SK-N-SH (cell line): ENCODE measurements at regions not wholly inside any gene's neighbourhood (a gene's known extent, or its start where the extent isn't known, plus 50 kb on each side); places are given as distances from the start of the nearest gene placed in this dataset.

Source experiments
- CTCF ChIA-PET: fragments of 300-600, 350-600 bp; formaldehyde crosslinking; extraction: SDS; loops from one replicate; lab custom pipeline; 2021; lab: Yijun Ruan, JAX
- POLR2A ChIA-PET: fragments of 350-600 bp; sonication (Branson Sonifier 250); formaldehyde crosslinking; extraction: SDS; loops from one replicate; lab custom pipeline; 2020; ENCODE audit warnings: antibody characterized with exemption, inconsistent platforms; lab: Yijun Ruan, JAX
- DNase-seq: peaks from one replicate; pipeline ENCODE4 v3.0.0; 2012
- H2AFZ ChIP-seq: fragments of 200-600 bp; sonication (generic); 2 replicates; pipeline ENCODE4 v1.8.1; 2016; ENCODE audit warnings: antibody characterized with exemption, mild to moderate bottlenecking, low read depth
- H3F3A ChIP-seq: fragments of 200-600 bp; sonication (generic); replicated peaks from 2 replicates; pipeline ENCODE3; 2016; ENCODE audit warnings: antibody characterized with exemption, mild to moderate bottlenecking; ENCODE audit not compliant: insufficient read depth
- H3K27ac ChIP-seq, 2 experiments: fragments of 200-500 bp in 1 of 2; fragments of 200-600 bp in 1 of 2; sonication (Bioruptor generic) in 1 of 2; sonication (generic), shearing (Covaris generic) in 1 of 2; 2 replicates each; pipeline versions ENCODE4 v1.5.1 to v1.6.1; 2014 to 2016; ENCODE audit warnings: low read depth in 2 of 2, inconsistent platforms in 1 of 2, low read length in 1 of 2, mild to moderate bottlenecking in 1 of 2, mixed read lengths in 1 of 2
- H3K27me3 ChIP-seq: fragments of 200-600 bp; sonication (generic), shearing (Covaris generic); 2 replicates; pipeline ENCODE4 v1.6.1; 2016; ENCODE audit warnings: mixed run types; ENCODE audit not compliant: insufficient read depth
- H3K36me3 ChIP-seq, 2 experiments: fragments of 200-500 bp in 1 of 2; fragments of 200-600 bp in 1 of 2; sonication (Bioruptor generic) in 1 of 2; sonication (generic) in 1 of 2; replicated peaks in 1 of 2; 2 replicates each; pipeline versions ENCODE3 to v1.5.1; 2014 to 2016; ENCODE audit warnings: low read length in 1 of 2, mild to moderate bottlenecking in 1 of 2; ENCODE audit not compliant: insufficient read depth in 2 of 2, control insufficient read depth in 1 of 2
- H3K4me1 ChIP-seq, 2 experiments: fragments of 200-500 bp in 1 of 2; fragments of 200-600 bp in 1 of 2; sonication (Bioruptor generic) in 1 of 2; sonication (generic), shearing (Covaris generic) in 1 of 2; 2 replicates each; pipeline versions ENCODE4 v1.5.1 to v1.6.1; 2014 to 2016; ENCODE audit warnings: low read depth in 1 of 2, low read length in 1 of 2, mixed run types in 1 of 2; ENCODE audit not compliant: insufficient read depth in 2 of 2, control insufficient read depth in 1 of 2
- H3K4me2 ChIP-seq: fragments of 200-600 bp; sonication (generic), shearing (Covaris generic); 2 replicates; pipeline ENCODE4 v1.6.1; 2017; ENCODE audit warnings: mixed run types
- H3K4me3 ChIP-seq, 2 experiments: fragments of 200-500 bp in 1 of 2; fragments of 200-600 bp in 1 of 2; sonication (Bioruptor generic) in 1 of 2; sonication (generic), shearing (Covaris generic) in 1 of 2; 2 replicates each; pipeline versions ENCODE4 v1.5.1 to v1.8.1; 2014 to 2016; ENCODE audit warnings: low read depth in 2 of 2, inconsistent platforms in 1 of 2, low read length in 1 of 2, mild to moderate bottlenecking in 1 of 2, mixed read lengths in 1 of 2, moderate library complexity in 1 of 2
- H3K79me2 ChIP-seq: fragments of 200-600 bp; sonication (generic); 2 replicates; pipeline ENCODE4 v1.8.1; 2017; ENCODE audit warnings: mild to moderate bottlenecking; ENCODE audit not compliant: insufficient read depth
- H3K9ac ChIP-seq: fragments of 200-600 bp; sonication (generic); 2 replicates; pipeline ENCODE4 v1.6.1; 2017; ENCODE audit warnings: mixed run types
- H3K9me2 ChIP-seq: fragments of 200-600 bp; sonication (generic); 2 replicates; pipeline ENCODE4 v1.6.1; 2017; ENCODE audit warnings: mixed run types
- H3K9me3 ChIP-seq: fragments of 200-600 bp; sonication (generic); 2 replicates; pipeline ENCODE4 v1.6.1; 2017; ENCODE audit warnings: mixed run types, mild to moderate bottlenecking, moderate library complexity
- H4K20me1 ChIP-seq: fragments of 200-600 bp; sonication (generic); 2 replicates; pipeline ENCODE4 v1.6.1; 2017; ENCODE audit warnings: mild to moderate bottlenecking, mixed run types; ENCODE audit not compliant: insufficient read depth
- CHD2 ChIP-seq: fragments of 150-350 bp; IDR thresholded peaks from 2 replicates; pipeline ENCODE4 v1.6.1; 2018; ENCODE audit warnings: low read length; ENCODE audit not compliant: partially characterized antibody
- ELF1 ChIP-seq: IDR thresholded peaks from 2 replicates; pipeline ENCODE4 v1.4.0; 2012
- FOSL2 ChIP-seq: IDR thresholded peaks from 2 replicates; pipeline ENCODE4 v1.4.0; 2012; ENCODE audit warnings: low read depth, mild to moderate bottlenecking, moderate library complexity, borderline replicate concordance
- FOXM1 ChIP-seq: IDR thresholded peaks from 2 replicates; pipeline ENCODE4 v1.4.0; 2012; ENCODE audit warnings: low read depth, mild to moderate bottlenecking
- GATA2 ChIP-seq: sonication (generic); formaldehyde crosslinking; IDR thresholded peaks from 2 replicates; pipeline ENCODE4 v1.5.0; 2020; ENCODE audit warnings: mild to moderate bottlenecking, missing genetic modification reagents
- IRF3 ChIP-seq: fragments of 150-350 bp; IDR thresholded peaks from 2 replicates; pipeline ENCODE4 v1.6.1; 2016; ENCODE audit warnings: mild to moderate bottlenecking, low read depth, low read length
- MEF2A ChIP-seq: IDR thresholded peaks from 2 replicates; pipeline ENCODE4 v1.4.0; 2012; ENCODE audit warnings: low read depth, borderline replicate concordance
- MXI1 ChIP-seq: IDR thresholded peaks from 2 replicates; pipeline ENCODE4 v1.6.1; 2012; ENCODE audit warnings: mild to moderate bottlenecking, low read depth, low read length, improper control_type of control experiment
- NRF1 ChIP-seq: IDR thresholded peaks from 2 replicates; pipeline ENCODE4 v1.6.1; 2012; ENCODE audit warnings: low read depth, mild to moderate bottlenecking, low read length
- POLR2AphosphoS5 ChIP-seq: IDR thresholded peaks from 2 replicates; pipeline ENCODE4 v1.6.1; 2012; ENCODE audit warnings: low read depth, low read length
- RAD21 ChIP-seq: IDR thresholded peaks from 2 replicates; pipeline ENCODE4 v1.6.1; 2012; ENCODE audit warnings: mild to moderate bottlenecking, low read length
- SIN3A ChIP-seq: IDR thresholded peaks from 2 replicates; pipeline ENCODE4 v1.6.1; 2012; ENCODE audit warnings: low read depth, mild to moderate bottlenecking, low read length, moderate library complexity, borderline replicate concordance
- TEAD4 ChIP-seq: IDR thresholded peaks from 2 replicates; pipeline ENCODE4 v1.4.0; 2012; ENCODE audit warnings: mild to moderate bottlenecking, borderline replicate concordance; ENCODE audit not compliant: insufficient read depth
- USF1 ChIP-seq: IDR thresholded peaks from 2 replicates; pipeline ENCODE4 v1.4.0; 2012; ENCODE audit warnings: low read depth, borderline replicate concordance
- YY1 ChIP-seq: IDR thresholded peaks from 2 replicates; pipeline ENCODE4 v1.4.0; 2012; ENCODE audit warnings: low read depth, mild to moderate bottlenecking
- WGBS: methylation state at CpG from one replicate; pipeline ENCODE4 v1.1.6; 2017; ENCODE audit warnings: low lambda C conversion rate; 5-methylcytosine and 5-hydroxymethylcytosine counted together
- TF ChIP-seq, protein P1 (sequence below): fragments of 200-600 bp; sonication (generic); IDR thresholded peaks from 2 replicates; pipeline ENCODE4 v1.6.1; 2017; ENCODE audit warnings: antibody characterized with exemption, mild to moderate bottlenecking, moderate library complexity
- TF ChIP-seq, protein P2 (sequence below): IDR thresholded peaks from 2 replicates; pipeline ENCODE4; 2012

- Histone ChIP-seq H3K27ac (no peak overlapping the region), H4K20me1 (no peaks in the 10 kb centered on the region), H3K27me3 (0 out of 2 replicates have a peak, but pooled peaks cover 3% of the 10 kb centered on the region), H3F3A (no peaks in the 10 kb centered on the region), H3K9ac (no peak overlapping the region), H3K9me3 (no peaks in the 10 kb centered on the region), H3K79me2 (no peaks in the 10 kb centered on the region), H3K4me3 (no peak overlapping the region), H2AFZ (no peak overlapping the region), H3K4me2 (no peak overlapping the region), H3K4me1 (no peaks in the 10 kb centered on the region), H3K9me2 (no peaks in the 10 kb centered on the region), H3K36me3 (no peaks in the 10 kb centered on the region)
- CTCF ChIA-PET, result no interaction called here
- 3% methylated on average over 1 of the region's 1 CpG for WGBS
- no peak for TF ChIP-seq ELF1
- no peak for TF ChIP-seq NRF1
- TF ChIP-seq, protein P1, sequence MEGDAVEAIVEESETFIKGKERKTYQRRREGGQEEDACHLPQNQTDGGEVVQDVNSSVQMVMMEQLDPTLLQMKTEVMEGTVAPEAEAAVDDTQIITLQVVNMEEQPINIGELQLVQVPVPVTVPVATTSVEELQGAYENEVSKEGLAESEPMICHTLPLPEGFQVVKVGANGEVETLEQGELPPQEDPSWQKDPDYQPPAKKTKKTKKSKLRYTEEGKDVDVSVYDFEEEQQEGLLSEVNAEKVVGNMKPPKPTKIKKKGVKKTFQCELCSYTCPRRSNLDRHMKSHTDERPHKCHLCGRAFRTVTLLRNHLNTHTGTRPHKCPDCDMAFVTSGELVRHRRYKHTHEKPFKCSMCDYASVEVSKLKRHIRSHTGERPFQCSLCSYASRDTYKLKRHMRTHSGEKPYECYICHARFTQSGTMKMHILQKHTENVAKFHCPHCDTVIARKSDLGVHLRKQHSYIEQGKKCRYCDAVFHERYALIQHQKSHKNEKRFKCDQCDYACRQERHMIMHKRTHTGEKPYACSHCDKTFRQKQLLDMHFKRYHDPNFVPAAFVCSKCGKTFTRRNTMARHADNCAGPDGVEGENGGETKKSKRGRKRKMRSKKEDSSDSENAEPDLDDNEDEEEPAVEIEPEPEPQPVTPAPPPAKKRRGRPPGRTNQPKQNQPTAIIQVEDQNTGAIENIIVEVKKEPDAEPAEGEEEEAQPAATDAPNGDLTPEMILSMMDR, result no peak
- TF ChIP-seq POLR2AphosphoS5, result no peak
- POLR2A ChIA-PET, result no interaction called here
- no peak for DNase-seq
These were observed 191.4 kb upstream of the FAM83B start for GRCh38 chr6:54655162-54655561.

DNA sequence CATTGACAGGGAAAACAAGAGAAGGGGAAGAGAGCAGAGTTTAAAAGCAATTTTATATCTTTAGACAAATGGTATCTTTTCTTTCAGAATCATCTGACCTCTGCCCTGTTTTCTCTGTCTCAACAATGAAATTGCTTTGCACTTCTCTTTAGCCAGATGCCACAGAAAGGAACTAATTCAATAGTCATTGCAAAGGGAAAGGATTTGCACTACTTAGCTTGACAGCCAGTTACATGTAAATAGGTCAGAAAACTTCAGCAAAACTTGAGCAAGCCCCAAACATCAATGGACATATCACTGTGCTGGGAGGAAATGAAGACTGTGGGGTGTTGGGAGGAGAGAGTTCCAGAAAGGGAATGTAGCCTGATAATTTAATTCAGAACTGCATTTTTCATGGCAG lies 181.3 kb upstream of the FAM83B start:
- CTCF ChIA-PET, result interaction anchor here (0.6 kb wide), 1 partner anchor 12 kb away, joined by 3 read pairs; no protein-coding TSS in a partner anchor
- no peaks in the 10 kb centered on the region for H3K9me3 ChIP-seq
- POLR2A ChIA-PET, result no interaction called here
- no peak overlapping the region for H3K27ac ChIP-seq
- no peaks in the 10 kb centered on the region for H3K4me1 ChIP-seq
- H3K9ac ChIP-seq, result no peak overlapping the region
- H2AFZ ChIP-seq, result no peak overlapping the region
- no peak overlapping the region for H3K4me3 ChIP-seq
- no peaks in the 10 kb centered on the region for H3K79me2 ChIP-seq
- TF ChIP-seq CHD2, result no peak
- TF ChIP-seq FOSL2, result no peak
- TF ChIP-seq, protein P2, sequence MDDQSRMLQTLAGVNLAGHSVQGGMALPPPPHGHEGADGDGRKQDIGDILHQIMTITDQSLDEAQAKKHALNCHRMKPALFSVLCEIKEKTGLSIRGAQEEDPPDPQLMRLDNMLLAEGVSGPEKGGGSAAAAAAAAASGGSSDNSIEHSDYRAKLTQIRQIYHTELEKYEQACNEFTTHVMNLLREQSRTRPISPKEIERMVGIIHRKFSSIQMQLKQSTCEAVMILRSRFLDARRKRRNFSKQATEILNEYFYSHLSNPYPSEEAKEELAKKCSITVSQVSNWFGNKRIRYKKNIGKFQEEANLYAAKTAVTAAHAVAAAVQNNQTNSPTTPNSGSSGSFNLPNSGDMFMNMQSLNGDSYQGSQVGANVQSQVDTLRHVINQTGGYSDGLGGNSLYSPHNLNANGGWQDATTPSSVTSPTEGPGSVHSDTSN, result no peak
- no peak for TF ChIP-seq IRF3
- TF ChIP-seq MXI1, result no peak
- no peak for TF ChIP-seq FOXM1
- no peak for TF ChIP-seq MEF2A
- TF ChIP-seq GATA2 (CRISPR knock-in tag), result no peak
- no peak for TF ChIP-seq SIN3A
- TF ChIP-seq TEAD4, result no peak
- no peak for TF ChIP-seq YY1
- no peak for TF ChIP-seq USF1
- TF ChIP-seq NRF1, result no peak
- no peak for TF ChIP-seq RAD21
- no peak for DNase-seq
- no peaks in the 10 kb centered on the region for H4K20me1 ChIP-seq
- H3K27me3 ChIP-seq, result no peaks in the 10 kb centered on the region
- H3K9me2 ChIP-seq, result no peaks in the 10 kb centered on the region
- H3K36me3 ChIP-seq, result no peaks in the 10 kb centered on the region
- H3K4me2 ChIP-seq, result no peak overlapping the region
- no peaks in the 10 kb centered on the region for H3F3A ChIP-seq
